Transverse colon (tissue), 3 donors: ENCODE measurements at regions not wholly inside any gene's neighbourhood (a gene's known extent, or its start where the extent isn't known, plus 50 kb on each side); places are given as distances from the start of the nearest gene placed in this dataset.
"Not testable (repeated sequence)": the region's sequence is repeated elsewhere in the genome, so short reads cannot be mapped to it uniquely, and the experiment has no call there.

Source experiments
- POLR2A ChIP-seq: fragments of 450-650 bp; IDR thresholded peaks from one replicate; pipeline ENCODE4 v1.6.1; 2016; ENCODE audit warnings: antibody characterized with exemption, mild to moderate bottlenecking, moderate library complexity
- TF ChIP-seq, protein P1 (sequence below), 5 experiments: fragments of 200-600 bp in 3 of 5; fragments of 450-650 bp in 2 of 5; sonication (generic) in 3 of 5; IDR thresholded peaks; 1 replicate in 2 of 5; 2 replicates in 3 of 5; pipeline ENCODE4 v1.5.1; 2016 to 2017; ENCODE audit warnings: antibody characterized with exemption in 5 of 5, inconsistent platforms in 3 of 5, mild to moderate bottlenecking in 2 of 5, moderate library complexity in 1 of 5

DNA sequence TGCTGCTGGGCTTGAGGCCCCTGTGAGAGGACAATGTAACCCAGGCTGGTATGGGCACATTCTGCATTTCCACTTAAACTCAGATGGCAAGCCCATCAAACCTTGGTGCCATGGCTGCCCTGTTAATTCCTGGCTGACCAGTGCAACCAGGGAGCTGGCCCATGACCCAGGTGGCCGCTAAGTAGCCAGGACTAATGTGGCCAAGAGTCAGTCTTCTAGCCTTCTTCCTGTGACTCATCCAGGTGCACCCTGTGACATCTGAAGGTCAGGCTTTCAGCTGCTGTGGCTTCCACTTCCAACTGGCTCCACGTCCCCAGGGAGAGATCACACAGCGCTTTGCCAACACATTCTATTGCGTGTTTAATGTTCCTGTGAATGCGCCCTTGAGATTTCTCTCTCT lies 50.5 kb upstream of the ROPN1B start:
- TF ChIP-seq, protein P1, sequence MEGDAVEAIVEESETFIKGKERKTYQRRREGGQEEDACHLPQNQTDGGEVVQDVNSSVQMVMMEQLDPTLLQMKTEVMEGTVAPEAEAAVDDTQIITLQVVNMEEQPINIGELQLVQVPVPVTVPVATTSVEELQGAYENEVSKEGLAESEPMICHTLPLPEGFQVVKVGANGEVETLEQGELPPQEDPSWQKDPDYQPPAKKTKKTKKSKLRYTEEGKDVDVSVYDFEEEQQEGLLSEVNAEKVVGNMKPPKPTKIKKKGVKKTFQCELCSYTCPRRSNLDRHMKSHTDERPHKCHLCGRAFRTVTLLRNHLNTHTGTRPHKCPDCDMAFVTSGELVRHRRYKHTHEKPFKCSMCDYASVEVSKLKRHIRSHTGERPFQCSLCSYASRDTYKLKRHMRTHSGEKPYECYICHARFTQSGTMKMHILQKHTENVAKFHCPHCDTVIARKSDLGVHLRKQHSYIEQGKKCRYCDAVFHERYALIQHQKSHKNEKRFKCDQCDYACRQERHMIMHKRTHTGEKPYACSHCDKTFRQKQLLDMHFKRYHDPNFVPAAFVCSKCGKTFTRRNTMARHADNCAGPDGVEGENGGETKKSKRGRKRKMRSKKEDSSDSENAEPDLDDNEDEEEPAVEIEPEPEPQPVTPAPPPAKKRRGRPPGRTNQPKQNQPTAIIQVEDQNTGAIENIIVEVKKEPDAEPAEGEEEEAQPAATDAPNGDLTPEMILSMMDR (IDR thresholded peaks at IDR 0.05): not testable (repeated sequence)
- not testable (repeated sequence) for TF ChIP-seq POLR2A
